HG03565 (cell line): ENCODE measurements at regions not wholly inside any gene's neighbourhood (a gene's known extent, or its start where the extent isn't known, plus 50 kb on each side); places are given as distances from the start of the nearest gene placed in this dataset.
"Not testable (repeated sequence)": the region's sequence is repeated elsewhere in the genome, so short reads cannot be mapped to it uniquely, and the experiment has no call there.

ENCODE experiments used
- ATAC-seq: cut with Tn5 transposase; IDR thresholded peaks from one replicate; pipeline ENCODE4 v1.9.1; 2021; ENCODE audit warnings: mild to moderate bottlenecking, moderate library complexity; ENCODE audit not compliant: unreplicated experiment

DNA sequence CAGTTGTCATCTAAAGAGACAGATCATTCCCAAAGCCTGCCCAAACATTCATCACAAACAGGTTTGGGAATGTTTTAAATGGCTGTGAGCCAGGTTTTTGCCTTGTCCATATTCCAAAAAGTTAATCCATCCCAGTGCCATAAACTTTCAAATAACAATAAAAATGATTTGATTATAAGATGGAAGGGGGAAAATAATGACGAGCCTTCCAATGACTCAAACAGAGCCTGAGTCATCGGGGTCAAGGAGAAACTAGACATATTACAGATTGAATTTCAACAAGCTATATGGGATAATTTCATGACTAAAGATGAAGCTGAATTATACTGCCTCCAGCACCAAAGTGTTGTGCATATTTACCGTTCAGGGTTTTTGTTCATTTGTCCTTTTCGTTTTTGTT lies 195.8 kb upstream of the PKN2 start:
- ATAC-seq = no peak

DNA sequence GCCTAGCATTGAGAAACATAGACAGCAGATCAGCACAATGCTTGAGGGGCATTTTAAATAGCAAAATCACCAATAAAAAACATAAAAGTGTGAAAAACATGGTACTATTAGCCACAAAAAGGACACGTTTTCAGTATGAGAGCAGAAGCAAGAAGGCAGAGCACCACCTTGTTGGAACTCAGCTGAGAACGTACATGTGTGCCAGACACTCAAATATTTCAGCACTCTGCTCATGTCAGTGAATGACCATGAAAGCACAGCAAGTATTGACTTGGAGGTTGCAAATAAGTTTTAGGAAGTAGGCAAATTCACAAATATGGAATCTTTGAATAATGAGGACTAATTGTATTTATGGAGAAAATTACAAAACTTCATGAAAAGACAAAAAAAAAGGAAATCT lies 193.4 kb upstream of the PKN2 start:
- ATAC-seq = no peak

DNA sequence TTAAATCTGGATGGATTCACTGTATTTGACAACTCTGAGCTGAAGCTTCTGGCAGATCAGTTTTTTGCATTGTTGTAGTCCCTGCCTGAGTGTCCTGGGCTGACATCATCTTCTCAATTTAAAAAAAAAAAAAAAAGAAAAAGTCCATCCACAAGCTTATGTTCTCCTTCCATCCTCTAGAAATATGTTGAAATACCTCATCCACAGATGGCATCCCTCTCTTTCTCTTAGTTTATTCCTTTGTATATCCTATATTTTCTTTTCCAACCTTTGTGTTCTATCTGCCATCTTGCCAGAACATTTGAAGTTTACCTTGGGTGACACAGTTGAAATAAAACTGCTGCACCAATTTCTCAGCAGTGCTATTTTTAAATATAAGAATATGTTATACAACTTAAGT lies 184.4 kb upstream of the PKN2 start:
- no peak for ATAC-seq

DNA sequence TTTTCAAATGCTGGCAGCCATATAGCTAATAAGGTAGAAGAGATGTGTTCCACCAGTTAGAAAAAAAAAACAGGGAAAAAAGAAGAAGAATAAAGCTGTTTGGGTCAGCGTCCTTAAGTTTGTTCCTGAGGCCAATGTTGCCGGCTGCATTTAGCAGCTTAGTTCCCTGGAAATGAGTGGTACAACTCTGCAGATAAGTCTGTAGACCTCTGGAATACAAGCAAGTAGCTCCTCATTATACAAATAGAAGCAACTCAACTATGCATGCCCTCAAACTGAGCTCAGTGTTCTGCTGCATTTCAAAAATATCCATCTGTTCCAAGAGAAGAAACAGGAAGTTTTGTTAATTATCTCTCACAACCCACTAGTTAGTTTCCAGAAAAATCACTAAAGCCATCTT lies 181.2 kb upstream of the PKN2 start:
- no peak for ATAC-seq

DNA sequence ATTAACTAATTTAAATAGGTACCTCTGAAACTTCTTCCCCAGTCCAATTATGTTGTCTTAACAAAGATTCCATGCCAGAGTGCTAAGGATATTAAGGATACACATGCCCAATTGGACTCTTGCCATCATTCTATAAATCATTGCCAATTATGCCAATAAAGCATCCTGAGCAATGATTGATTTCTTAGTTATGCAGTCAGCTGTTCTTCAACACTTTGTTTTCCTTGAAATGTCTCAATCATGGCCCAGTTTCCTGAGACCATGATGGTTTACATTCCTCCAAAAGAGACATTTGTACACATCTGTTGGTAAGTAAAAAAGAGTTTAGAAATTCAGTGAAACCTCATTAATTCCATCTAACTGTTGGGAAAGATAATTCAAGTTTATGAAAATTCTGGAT lies 180.4 kb upstream of the PKN2 start:
- ATAC-seq = no peak

DNA sequence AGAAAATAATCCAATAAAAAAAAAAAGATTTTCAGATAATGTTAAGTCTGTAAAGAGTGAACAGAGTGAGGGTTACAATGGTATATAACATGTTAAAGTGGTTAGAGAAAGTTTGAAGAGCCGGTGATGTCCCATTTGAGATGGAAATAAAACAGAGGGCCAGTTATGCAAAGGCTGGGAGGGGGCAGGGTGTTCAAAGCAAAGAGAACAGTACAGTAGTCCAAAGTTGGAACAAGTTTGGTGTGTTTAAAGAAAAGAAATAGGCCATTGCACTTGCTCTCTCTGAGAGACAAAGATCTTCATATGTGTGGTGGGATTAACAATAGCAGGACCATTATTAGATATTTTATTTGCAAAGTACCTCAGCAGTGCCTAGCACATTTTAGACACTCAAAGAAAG lies 179.5 kb upstream of the PKN2 start:
- ATAC-seq = no peak

DNA sequence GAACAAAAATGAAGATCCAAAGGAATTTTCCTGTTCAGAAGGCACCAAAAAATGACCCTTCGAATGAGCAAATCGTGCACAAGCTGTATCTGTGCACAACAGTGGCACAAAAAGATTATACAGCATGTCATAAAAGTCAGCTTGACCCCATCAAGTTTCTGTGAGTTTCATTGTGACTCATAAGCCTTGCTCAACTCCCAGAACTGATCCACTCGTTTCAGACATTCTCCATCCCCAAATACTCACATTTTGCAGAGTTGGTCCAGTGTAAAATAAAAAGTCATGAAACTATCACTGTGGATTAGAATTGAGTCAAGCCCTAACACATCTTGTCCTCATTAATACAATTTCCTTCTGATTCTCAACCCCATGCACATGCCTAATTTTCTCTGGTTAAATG lies 174.7 kb upstream of the PKN2 start:
- no peak for ATAC-seq

DNA sequence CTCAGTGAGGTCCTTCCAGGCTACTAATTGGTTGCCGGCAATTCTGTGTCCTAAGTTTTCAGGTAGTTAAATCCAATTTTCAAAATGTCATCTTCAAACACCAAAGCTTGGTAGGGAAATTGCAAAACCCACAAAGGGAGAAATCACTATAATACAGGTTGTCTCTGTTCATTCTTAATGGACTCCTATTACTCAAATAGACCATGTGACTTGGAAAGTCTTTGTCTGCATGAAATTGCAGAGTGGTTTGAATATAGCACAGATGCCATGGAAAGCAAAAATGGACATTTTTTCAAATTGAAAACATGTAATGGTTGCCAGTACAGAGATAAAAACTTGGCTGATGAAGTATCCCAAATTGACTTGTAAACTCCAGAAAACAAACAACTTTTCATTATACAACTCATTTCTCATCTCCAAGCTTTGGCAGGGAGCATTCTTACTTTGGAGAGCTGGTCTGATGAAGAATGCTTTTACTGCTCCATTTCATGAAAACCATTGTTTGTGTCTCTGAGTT lies 169.5 kb upstream of the PKN2 start:
- no peak for ATAC-seq

DNA sequence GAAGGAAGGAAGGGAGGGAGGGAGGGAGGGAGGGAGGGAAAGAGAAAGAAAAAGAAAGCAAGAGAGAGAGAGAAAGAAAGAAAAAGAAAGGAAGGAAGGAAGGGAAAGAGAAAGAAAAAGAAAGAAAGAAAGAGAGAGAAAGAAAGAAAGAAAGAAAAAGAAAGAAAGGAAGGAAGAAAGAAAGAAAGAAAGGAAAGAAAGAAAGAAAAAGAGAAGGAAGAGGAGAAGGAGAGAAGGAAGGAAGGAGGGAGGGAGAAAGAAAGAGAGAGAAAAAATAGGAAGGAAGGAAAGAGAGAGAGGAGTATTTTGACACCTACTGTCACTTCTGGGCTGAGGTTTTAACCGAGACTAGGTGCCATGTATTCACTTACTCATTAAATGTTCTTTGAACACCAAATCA lies 166.6 kb upstream of the PKN2 start:
- ATAC-seq = not testable (repeated sequence)

DNA sequence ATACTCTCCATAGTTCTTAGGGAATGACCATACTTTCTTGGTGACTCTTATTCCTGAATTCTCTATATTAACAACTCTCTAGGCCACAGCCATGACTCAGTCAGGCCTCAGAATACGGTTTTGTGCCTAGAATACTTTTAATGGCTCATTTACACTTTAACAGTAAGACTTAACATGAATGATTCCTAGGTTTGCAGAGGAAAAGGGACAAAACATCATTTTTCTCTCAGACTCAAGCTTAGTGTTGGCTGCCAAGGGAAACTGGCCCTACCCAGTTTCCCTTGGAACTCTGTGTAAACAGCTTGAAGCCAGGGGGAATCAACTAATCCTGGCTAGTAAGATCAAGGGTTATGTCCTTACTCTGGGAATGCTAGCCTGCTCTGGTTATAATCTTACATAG lies 164.9 kb upstream of the PKN2 start:
- no peak for ATAC-seq

DNA sequence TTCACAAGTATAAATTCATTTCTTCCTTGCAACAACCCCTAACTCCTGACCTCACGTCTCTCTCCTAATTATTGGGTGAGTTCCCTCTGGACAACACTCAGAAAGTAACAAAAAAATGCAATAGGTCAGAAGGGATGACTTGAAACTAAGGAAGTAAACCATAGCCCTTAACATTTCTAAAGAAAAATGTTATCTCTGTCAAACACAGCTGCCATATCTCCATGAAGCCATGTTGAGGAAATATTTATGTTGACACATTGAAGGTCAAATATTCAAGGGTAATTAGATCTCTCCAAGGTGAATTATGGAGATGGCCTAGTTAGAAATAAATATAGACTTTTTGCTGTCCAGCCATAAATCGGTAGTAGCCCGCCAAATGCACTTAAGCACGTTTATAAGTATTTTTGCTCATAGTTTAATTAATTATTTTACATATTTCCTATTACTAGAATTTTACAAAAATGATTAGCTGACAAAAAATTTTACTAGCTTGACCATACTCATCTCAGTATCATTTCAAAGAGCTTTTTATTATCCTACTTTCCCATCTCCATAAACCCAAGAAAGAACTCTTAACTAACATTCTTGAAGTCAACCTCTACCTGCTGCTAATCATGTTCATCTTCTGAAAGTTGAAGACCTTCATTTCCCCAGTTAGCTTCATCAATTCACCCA lies 160.1 kb upstream of the PKN2 start:
- no peak for ATAC-seq

DNA sequence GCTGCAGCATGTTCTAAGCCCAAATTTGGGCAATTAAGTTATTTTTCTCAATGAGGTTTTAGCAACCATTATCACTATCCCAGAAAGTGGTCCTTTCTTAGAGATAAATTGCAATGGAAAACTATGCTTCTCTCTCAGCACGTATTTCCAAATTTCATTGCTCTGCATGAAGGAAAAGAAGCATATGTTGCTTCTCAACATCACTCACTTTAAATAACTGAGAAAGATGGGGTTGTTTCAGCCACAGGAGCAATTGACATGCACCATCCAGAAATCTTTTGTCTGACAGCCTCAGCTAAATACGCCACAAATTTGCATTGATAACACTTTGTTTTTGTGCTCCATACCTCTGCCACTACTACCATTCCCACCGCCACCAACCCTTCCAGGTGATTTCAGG lies 157.6 kb upstream of the PKN2 start:
- no peak for ATAC-seq

DNA sequence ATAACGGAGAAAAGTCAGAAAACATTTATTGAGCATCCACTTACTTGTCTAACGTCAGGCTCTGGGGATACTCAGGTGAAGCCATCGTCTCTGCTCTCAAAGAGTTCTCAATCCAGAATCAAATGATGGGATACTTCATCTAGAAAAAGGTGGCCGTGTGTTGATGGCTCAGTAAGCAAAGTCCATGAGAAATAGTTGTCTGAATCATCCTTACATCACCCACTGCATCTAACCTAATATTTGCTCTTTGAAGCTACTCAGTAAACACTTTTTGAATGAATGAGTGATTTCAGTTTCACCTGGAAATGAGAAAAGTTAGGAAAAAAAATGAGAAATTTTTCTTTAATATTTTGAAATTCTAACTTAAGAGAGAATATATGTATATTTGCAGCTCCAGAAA lies 155.3 kb upstream of the PKN2 start:
- ATAC-seq = no peak

DNA sequence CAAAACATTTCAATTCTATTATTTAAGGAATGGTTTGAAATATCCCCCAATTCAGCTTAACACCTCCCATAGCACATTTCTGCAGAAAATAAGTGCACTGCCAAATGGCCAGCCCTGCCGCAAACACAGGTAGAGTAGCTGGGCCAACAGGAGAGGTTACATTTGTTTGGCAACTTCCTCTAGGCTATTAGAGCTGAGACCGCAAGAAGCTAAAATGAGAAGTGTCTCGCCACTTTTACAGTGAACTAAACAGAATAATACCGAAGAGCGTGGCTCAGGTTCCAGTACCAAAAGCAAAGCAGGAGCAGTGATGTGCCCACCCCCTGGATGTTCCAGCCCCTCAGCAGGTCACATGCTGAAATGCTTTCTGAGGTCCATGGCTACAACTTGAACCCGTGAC lies 154.5 kb upstream of the PKN2 start:
- ATAC-seq = no peak

DNA sequence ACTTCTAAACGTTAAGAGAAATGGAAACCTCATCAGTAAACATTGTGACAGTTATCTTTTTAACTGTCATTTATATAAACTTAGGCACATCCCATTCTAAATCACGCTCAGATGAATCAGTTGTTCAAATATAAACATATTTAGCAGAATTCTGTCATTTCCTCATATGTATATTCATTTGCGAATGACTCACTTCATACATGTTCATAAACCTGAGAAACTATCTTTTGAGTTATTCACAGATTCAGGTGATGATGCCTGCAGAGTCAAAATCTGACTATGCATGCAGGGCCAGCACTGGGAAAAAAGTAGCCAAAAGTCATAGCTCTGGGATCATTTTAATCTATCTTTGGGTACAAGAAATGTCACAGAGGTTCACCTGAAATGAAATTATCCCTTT lies 153.8 kb upstream of the PKN2 start:
- no peak for ATAC-seq

DNA sequence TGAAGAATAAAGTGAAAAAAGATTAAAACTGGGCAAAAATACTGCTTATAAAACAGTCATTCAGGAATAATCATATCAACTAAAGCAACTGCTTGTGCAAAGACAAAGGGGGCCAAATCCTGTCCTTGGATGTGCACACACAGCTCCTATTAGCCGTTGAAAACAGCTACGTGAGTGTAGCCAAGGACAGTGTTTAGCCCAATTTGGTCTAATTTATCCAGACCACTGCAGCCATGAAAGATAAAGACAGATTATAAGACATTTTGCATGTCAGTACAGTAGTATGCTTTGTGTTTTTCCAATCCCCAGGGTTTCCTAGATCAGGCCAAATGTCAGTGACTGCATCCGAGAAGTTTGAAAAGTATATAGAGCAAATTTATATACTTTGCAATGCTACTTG lies 146.3 kb upstream of the PKN2 start:
- ATAC-seq = no peak

DNA sequence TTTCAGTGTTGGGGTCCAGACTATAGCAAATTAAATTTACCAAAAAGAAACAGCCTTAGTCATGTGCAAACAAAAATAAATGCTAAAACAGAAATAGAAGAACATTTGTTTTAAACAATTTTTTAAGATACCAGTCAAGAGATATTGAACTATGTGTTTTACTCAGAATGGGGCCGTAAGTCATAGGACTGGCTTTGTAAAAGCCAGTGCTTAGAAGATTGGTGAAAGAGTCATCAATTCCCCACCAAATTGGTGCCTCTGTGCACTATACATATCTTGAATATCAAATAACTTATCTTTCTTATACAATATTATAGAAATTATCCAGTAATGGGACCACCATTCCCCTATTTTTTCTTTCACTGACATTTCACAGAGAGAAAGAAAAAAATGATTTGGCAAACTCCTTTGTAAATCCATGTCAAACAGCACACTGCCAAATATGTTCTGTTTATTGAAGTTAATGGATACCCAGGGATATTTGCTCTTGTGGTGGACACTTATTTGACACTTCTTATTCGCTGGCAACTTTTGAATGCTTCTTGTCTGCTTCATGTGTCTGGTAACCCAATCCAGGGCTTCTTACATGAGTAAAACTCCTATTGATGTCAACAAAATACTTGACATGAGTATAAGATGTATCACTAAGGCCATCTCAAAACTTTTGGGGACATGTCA lies 145.7 kb upstream of the PKN2 start:
- ATAC-seq = no peak

DNA sequence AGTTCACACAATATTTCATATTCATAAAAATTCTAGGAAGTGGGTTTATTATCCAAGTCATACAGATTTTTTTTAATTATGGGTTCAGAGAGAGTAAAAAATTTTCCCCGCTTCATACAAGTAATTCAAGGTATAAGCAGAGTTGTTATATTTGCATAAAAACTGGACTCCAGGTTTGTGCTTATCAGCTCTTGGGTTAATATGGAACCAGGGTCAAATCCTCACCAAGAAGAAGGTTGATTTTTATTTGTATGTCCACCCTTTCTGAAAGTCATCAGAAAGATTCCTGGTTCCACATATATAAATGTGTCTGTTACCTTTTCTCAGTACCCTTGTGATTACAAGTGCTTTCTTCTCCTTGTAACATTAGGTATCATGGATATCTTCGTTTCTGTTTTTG lies 143.8 kb upstream of the PKN2 start:
- no peak for ATAC-seq

DNA sequence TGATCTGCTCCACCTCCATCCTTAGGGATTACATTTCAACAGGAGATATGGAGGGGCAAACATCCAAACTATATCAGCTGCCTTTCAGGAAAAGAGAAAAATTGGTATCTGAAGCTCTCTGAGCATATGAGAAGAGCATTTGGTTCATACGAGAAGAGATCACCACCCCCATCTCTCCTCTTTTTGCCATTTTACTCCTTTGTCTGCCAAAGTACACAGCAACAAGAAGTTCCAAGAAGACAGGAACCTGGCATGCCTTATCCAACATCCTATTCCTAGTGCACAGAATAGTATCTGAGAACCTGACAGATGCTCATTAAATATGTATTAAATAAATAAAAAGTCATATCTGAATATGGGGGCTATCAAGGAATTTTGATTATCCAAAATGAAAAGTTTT lies 142.5 kb upstream of the PKN2 start:
- ATAC-seq = no peak

DNA sequence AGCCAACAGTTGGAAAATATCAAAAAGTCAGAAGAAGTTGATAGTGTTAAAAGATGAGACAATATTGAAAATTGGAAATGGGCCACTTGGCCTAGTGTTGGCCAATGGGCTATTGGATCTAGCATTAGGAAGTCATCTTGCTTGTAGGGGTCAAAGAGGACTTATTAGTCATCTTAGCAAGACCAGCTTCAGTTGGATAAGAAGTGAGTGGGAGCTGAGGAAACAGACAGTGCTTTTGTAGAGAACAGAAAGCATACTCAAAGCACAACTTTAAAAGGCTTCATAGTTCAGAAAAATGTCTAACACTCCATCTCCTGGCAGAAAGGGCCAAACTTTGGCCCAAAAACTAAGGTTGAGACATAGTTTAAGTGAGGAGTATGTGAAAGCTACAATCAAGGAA lies 139.9 kb upstream of the PKN2 start:
- no peak for ATAC-seq

DNA sequence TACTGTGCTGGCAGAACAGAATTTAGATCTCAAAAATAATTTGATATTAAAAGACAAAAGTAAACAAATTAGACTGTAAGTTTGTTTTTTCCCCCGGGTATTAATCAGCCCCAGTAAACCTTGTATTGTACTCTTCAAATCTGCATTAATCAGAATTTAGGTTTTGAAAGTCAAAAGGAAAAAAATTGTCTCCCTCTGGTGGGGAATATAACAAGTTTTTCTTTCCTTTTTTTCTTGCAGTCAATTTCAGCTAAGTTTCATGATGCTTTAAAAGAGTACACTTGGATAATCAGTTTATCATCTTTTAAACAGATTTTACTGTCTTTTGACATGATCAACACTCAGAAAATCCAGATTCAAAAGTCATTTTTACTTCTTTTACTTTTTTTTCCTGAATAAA lies 134.5 kb upstream of the PKN2 start:
- ATAC-seq = no peak

DNA sequence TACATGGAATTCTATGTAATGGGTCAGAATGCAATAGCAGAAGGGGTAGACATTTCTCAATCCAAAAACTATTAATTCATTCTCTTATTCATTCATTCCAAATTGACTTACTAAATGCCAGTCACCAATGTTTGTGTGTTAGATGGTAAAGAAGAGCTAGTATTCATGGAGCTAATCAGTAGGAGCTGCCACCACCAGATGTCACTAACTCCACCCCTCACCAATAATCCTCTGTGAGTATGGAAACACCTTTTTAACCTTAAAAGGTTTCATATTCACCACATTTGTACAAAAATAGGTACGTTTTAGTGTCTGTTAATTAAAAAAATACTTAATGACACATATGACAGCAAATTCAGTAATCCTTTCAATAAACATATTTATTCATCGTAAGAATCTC lies 131.8 kb upstream of the PKN2 start:
- no peak for ATAC-seq

DNA sequence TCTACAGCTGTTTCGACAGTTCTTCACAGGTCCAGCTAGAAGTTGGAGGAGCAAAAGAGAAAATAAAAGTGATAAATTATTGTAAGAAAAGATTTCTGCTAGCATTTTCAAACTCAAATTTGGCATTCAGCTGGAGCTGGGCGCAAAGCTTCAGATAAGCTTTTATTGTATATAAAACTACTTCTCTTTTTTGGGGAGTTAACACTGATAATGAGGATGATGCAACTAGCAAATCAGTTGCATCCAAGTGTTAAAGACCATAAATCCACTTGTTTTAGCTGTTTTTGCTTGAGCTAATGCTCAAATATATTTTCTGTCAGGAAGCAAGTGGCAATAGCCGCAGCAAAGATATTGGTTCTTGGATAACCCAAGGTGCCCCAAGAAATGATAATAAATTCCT lies 127.1 kb upstream of the PKN2 start:
- ATAC-seq = no peak
